ENCODE measurements at regions not wholly inside any gene's neighbourhood (a gene's known extent, or its start where the extent isn't known, plus 50 kb on each side); places are given as distances from the start of the nearest gene placed in this dataset.

GRCh38 chr18:45538444-45538843, 76.8 kb upstream of the SLC14A2 start:
- H3K9me3 ChIP-seq (ENCODE audit: control extremely low read depth in 1 of 3, control insufficient read depth in 2 of 3, insufficient read depth in 1 of 3, low read length in 2 of 3), result peaks cover 0 to 13% (median 0%) of the 10 kb centered on the region in 3 donors

GRCh38 chr18:45539491-45539891, 75.8 kb upstream of the SLC14A2 start:
- no CpG with 5 or more reads among the region's 5 CpGs for WGBS (ENCODE audit: insufficient coverage)
- ATAC-seq (ENCODE audit: low read depth), result no peak
- Histone ChIP-seq H4K20me1 (ENCODE audit: control insufficient read depth, insufficient read depth, low read length, poor library complexity, severe bottlenecking) (no peaks in the 10 kb centered on the region), H3K9me3 (ENCODE audit: control extremely low read depth in 1 of 3, control insufficient read depth in 2 of 3, insufficient read depth in 1 of 3, low read length in 2 of 3) (peaks cover 0 to 13% (median 0%) of the 10 kb centered on the region in 3 donors), H2AFZ (ENCODE audit: insufficient read depth, low read depth, low read length, poor library complexity, severe bottlenecking) (no peak overlapping the region), H3K27me3 (replicated peaks in 1 of 4; ENCODE audit: control extremely low read depth in 1 of 4, control insufficient read depth in 3 of 4, insufficient read depth in 4 of 4, low read length in 3 of 4) (no peaks in the 10 kb centered on the region), H3K79me2 (ENCODE audit: control insufficient read depth, insufficient read depth, low read length) (no peaks in the 10 kb centered on the region), H3K9ac (ENCODE audit: low read length) (no peak overlapping the region), H3K4me1 (ENCODE audit: control insufficient read depth in 2 of 2, insufficient read depth in 2 of 2, low read length in 2 of 2) (no peaks in the 10 kb centered on the region), H3K4me2 (replicated peaks; ENCODE audit: low read depth, low read length, poor library complexity, severe bottlenecking) (no peak overlapping the region), H3K27ac (ENCODE audit: low read length in 2 of 2) (no peak overlapping the region), H3K36me3 (replicated peaks in 1 of 2; ENCODE audit: control extremely low read depth in 1 of 2, control insufficient read depth in 1 of 2, extremely low read depth in 1 of 2, insufficient read depth in 2 of 2, low read length in 1 of 2) (no peaks in the 10 kb centered on the region), H3K4me3 (ENCODE audit: control extremely low read depth in 1 of 5, extremely low read depth in 1 of 5, insufficient read depth in 1 of 5, low read depth in 2 of 5, low read length in 4 of 5) (no peak overlapping the region)
- ChIA-PET POLR2A (no interaction called here), CTCF (no interaction called here)
- Mint-ChIP-seq H3K4me3 (no peak overlapping the region), H3K4me1 (no peaks in the 10 kb centered on the region), H3K27me3 (peaks cover 16% of the 10 kb centered on the region), H3K9me3 (ENCODE audit: insufficient read depth) (no peaks in the 10 kb centered on the region), H3K27ac (no peak overlapping the region)
- no peak for DNase-seq
- intact Hi-C loops (cut with micrococcal nuclease), result no loop called here
- TF ChIP-seq EZH2 (IDR thresholded peaks at IDR 0.05; ENCODE audit: borderline replicate concordance, insufficient read depth, low read depth, low read length, poor library complexity, severe bottlenecking), result no peak
- TF ChIP-seq CTCF (IDR thresholded peaks at IDR 0.05), result no peak

More at GRCh38 chr18:45538444-45538843, 76.8 kb upstream of the SLC14A2 start:
- intact Hi-C loops (cut with micrococcal nuclease), result no loop called here
- H3K4me3 ChIP-seq (ENCODE audit: control extremely low read depth in 1 of 5, extremely low read depth in 1 of 5, insufficient read depth in 1 of 5, low read depth in 2 of 5, low read length in 4 of 5), result no peak overlapping the region
- no peaks in the 10 kb centered on the region for H3K36me3 ChIP-seq (replicated peaks in 1 of 2; ENCODE audit: control extremely low read depth in 1 of 2, control insufficient read depth in 1 of 2, extremely low read depth in 1 of 2, insufficient read depth in 2 of 2, low read length in 1 of 2)
- DNase-seq, result no peak
- Mint-ChIP-seq H3K4me3 (no peak overlapping the region), H3K27ac (no peak overlapping the region), H3K4me1 (no peaks in the 10 kb centered on the region), H3K27me3 (peaks cover 22% of the 10 kb centered on the region), H3K9me3 (ENCODE audit: insufficient read depth) (no peaks in the 10 kb centered on the region)
- H3K4me2 ChIP-seq (replicated peaks; ENCODE audit: low read depth, low read length, poor library complexity, severe bottlenecking), result no peak overlapping the region
- POLR2A ChIA-PET, result no interaction called here
- H4K20me1 ChIP-seq (ENCODE audit: control insufficient read depth, insufficient read depth, low read length, poor library complexity, severe bottlenecking), result no peaks in the 10 kb centered on the region
- WGBS (ENCODE audit: insufficient coverage), result 35% methylated on average over 2 of the region's 2 CpGs
- no peaks in the 10 kb centered on the region for H3K79me2 ChIP-seq (ENCODE audit: control insufficient read depth, insufficient read depth, low read length)
- CTCF ChIA-PET, result no interaction called here
- TF ChIP-seq EZH2 (IDR thresholded peaks at IDR 0.05; ENCODE audit: borderline replicate concordance, insufficient read depth, low read depth, low read length, poor library complexity, severe bottlenecking) (no peak), CTCF (IDR thresholded peaks at IDR 0.05) (no peak)
- no peak for ATAC-seq (ENCODE audit: low read depth)
- no peak overlapping the region for H3K27ac ChIP-seq (ENCODE audit: low read length in 2 of 2)
- H3K27me3 ChIP-seq (replicated peaks in 1 of 4; ENCODE audit: control extremely low read depth in 1 of 4, control insufficient read depth in 3 of 4, insufficient read depth in 4 of 4, low read length in 3 of 4), result no peaks in the 10 kb centered on the region
- no peak overlapping the region for H3K9ac ChIP-seq (ENCODE audit: low read length)
- no peaks in the 10 kb centered on the region for H3K4me1 ChIP-seq (ENCODE audit: control insufficient read depth in 2 of 2, insufficient read depth in 2 of 2, low read length in 2 of 2)
- no peak overlapping the region for H2AFZ ChIP-seq (ENCODE audit: insufficient read depth, low read depth, low read length, poor library complexity, severe bottlenecking)
